ENCODE measurements at regions not wholly inside any gene's neighbourhood (a gene's known extent, or its start where the extent isn't known, plus 50 kb on each side); places are given as distances from the start of the nearest gene placed in this dataset.

DNA sequence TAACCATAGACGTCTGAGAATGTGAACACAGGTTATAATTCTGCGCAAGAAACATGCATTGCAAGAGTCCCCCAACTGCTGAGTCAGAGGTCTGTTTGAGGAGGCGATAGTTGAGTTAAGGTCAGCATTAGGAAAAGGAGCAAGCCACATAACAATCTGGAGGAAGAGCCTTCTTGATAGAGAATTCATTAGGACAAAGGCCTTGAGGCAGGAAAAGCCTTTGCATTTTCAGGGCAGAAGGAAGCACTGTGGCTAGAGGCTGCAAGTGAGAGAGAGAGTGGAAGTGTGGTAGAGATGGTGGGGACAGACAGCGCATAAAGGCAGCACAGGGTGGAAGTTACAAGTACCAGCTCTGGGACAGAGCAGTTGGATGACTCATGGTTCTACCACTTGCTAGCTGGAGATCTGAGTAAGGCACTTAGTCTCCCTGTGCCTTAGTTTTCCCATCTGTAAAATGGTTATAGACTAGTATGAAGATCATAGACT, 125.8 kb upstream of the LNX1 start:
- Histone ChIP-seq H2AFZ (ENCODE audit: low read length) (no peak overlapping the region), H3K4me2 (ENCODE audit: low read depth, low read length) (no peak overlapping the region), H3K27me3 (ENCODE audit: control insufficient read depth in 1 of 2, insufficient read depth in 2 of 2, low read length in 2 of 2) (no peaks in the 10 kb centered on the region; a peak in 1 of 5 replicates), H3K9ac (ENCODE audit: insufficient read depth, low read depth, low read length) (no peak overlapping the region), H3K36me3 (replicated peaks in 1 of 2; ENCODE audit: control insufficient read depth in 1 of 2, insufficient read depth in 2 of 2, low read length in 2 of 2) (no peaks in the 10 kb centered on the region), H3K4me1 (ENCODE audit: insufficient read depth, low read length) (no peaks in the 10 kb centered on the region), H3K27ac (ENCODE audit: extremely low read length, insufficient read depth, low read length) (no peak overlapping the region), H3K79me2 (ENCODE audit: insufficient read depth, low read length) (no peaks in the 10 kb centered on the region), H3K9me3 (ENCODE audit: low read length) (no peaks in the 10 kb centered on the region), H4K20me1 (ENCODE audit: insufficient read depth, low read length) (no peaks in the 10 kb centered on the region), H3K4me3 (replicated peaks in 1 of 3; ENCODE audit: insufficient read depth in 1 of 3, low read depth in 2 of 3, low read length in 3 of 3) (no peak overlapping the region)
- ATAC-seq (no peak), FAIRE-seq (no peak), DNase-seq (ENCODE audit: low spot score) (no peak)
- intact Hi-C loops (cut with micrococcal nuclease; ENCODE audit: unreplicated experiment) = no loop called here
- no TSS peak for BruUV-seq (replicated peaks)
- 64% methylated on average over 4 of the region's 4 CpGs for WGBS (ENCODE audit: low lambda C conversion rate)
- in situ Hi-C loops (cut with HindIII; ENCODE audit: extremely low pct_ligation_motif_present, low pct_unique_long_range_greater_than_20kb) = no loop called here
- ChIA-PET POLR2A (no interaction called here), CTCF (ENCODE audit: low intra/inter-chr PET ratio, low total read pairs) (no interaction called here)
- TF ChIP-seq SALL2 (CRISPR knock-in tag; IDR thresholded peaks at IDR 0.05) (no peak), KDM2A (CRISPR knock-in tag; IDR thresholded peaks at IDR 0.05; ENCODE audit: borderline replicate concordance, low read depth) (no peak), TOPORS (CRISPR knock-in tag; IDR thresholded peaks at IDR 0.05) (no peak), ZNF552 (CRISPR knock-in tag; IDR thresholded peaks at IDR 0.05; ENCODE audit: borderline replicate concordance) (no peak), PHF5A (CRISPR knock-in tag; IDR thresholded peaks at IDR 0.05; ENCODE audit: low read depth, unreplicated experiment) (no peak), ZBTB7B (CRISPR knock-in tag; IDR thresholded peaks at IDR 0.05) (no peak), ZFP1 (CRISPR knock-in tag; IDR thresholded peaks at IDR 0.05) (no peak), ZNF367 (CRISPR knock-in tag; IDR thresholded peaks at IDR 0.05; ENCODE audit: borderline replicate concordance) (no peak), MTF1 (CRISPR knock-in tag; IDR thresholded peaks at IDR 0.05) (no peak), ATF7 (IDR thresholded peaks at IDR 0.05) (no peak), ATF7 (CRISPR knock-in tag; IDR thresholded peaks at IDR 0.05) (no peak)
- TF ChIP-seq, protein P1, sequence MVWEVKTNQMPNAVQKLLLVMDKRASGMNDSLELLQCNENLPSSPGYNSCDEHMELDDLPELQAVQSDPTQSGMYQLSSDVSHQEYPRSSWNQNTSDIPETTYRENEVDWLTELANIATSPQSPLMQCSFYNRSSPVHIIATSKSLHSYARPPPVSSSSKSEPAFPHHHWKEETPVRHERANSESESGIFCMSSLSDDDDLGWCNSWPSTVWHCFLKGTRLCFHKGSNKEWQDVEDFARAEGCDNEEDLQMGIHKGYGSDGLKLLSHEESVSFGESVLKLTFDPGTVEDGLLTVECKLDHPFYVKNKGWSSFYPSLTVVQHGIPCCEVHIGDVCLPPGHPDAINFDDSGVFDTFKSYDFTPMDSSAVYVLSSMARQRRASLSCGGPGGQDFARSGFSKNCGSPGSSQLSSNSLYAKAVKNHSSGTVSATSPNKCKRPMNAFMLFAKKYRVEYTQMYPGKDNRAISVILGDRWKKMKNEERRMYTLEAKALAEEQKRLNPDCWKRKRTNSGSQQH (CRISPR knock-in tag; IDR thresholded peaks at IDR 0.05; ENCODE audit: low read depth) = no peak
- TF ChIP-seq, protein P2, sequence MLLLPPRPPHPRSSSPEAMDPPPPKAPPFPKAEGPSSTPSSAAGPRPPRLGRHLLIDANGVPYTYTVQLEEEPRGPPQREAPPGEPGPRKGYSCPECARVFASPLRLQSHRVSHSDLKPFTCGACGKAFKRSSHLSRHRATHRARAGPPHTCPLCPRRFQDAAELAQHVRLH (CRISPR knock-in tag; IDR thresholded peaks at IDR 0.05; ENCODE audit: borderline replicate concordance, low read depth) = no peak
- TF ChIP-seq, protein P3, sequence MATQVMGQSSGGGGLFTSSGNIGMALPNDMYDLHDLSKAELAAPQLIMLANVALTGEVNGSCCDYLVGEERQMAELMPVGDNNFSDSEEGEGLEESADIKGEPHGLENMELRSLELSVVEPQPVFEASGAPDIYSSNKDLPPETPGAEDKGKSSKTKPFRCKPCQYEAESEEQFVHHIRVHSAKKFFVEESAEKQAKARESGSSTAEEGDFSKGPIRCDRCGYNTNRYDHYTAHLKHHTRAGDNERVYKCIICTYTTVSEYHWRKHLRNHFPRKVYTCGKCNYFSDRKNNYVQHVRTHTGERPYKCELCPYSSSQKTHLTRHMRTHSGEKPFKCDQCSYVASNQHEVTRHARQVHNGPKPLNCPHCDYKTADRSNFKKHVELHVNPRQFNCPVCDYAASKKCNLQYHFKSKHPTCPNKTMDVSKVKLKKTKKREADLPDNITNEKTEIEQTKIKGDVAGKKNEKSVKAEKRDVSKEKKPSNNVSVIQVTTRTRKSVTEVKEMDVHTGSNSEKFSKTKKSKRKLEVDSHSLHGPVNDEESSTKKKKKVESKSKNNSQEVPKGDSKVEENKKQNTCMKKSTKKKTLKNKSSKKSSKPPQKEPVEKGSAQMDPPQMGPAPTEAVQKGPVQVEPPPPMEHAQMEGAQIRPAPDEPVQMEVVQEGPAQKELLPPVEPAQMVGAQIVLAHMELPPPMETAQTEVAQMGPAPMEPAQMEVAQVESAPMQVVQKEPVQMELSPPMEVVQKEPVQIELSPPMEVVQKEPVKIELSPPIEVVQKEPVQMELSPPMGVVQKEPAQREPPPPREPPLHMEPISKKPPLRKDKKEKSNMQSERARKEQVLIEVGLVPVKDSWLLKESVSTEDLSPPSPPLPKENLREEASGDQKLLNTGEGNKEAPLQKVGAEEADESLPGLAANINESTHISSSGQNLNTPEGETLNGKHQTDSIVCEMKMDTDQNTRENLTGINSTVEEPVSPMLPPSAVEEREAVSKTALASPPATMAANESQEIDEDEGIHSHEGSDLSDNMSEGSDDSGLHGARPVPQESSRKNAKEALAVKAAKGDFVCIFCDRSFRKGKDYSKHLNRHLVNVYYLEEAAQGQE (IDR thresholded peaks at IDR 0.05; ENCODE audit: borderline replicate concordance in 1 of 2, low read depth in 1 of 2, low read length in 2 of 2) = no peak
